OCI-LY1 (cell line): ENCODE measurements at regions not wholly inside any gene's neighbourhood (a gene's known extent, or its start where the extent isn't known, plus 50 kb on each side); places are given as distances from the start of the nearest gene placed in this dataset.
"Not testable (repeated sequence)": the region's sequence is repeated elsewhere in the genome, so short reads cannot be mapped to it uniquely, and the experiment has no call there.

Source experiments
- H2AFZ ChIP-seq: fragments of 200-600 bp; sonication (generic), shearing (Covaris generic); 2 replicates; pipeline ENCODE4 v1.6.0; 2014; ENCODE audit warnings: antibody characterized with exemption, mild to moderate bottlenecking, low read length
- H3F3A ChIP-seq: fragments of 200-600 bp; sonication (generic), shearing (Covaris generic); 2 replicates; pipeline ENCODE4 v1.6.0; 2014; ENCODE audit warnings: mild to moderate bottlenecking, antibody characterized with exemption, low read length, moderate library complexity; ENCODE audit not compliant: insufficient read depth
- H3K27ac ChIP-seq: fragments of 200-600 bp; sonication (generic); 2 replicates; pipeline ENCODE4 v1.5.1; 2014; ENCODE audit warnings: low read length, mixed run types, mild to moderate bottlenecking, low read depth; ENCODE audit not compliant: poor library complexity, severe bottlenecking
- H3K27me3 ChIP-seq: fragments of 200-600 bp; sonication (generic); 2 replicates; pipeline ENCODE4 v1.6.0; 2014; ENCODE audit warnings: antibody characterized with exemption, mild to moderate bottlenecking, low read length, moderate library complexity; ENCODE audit not compliant: insufficient read depth
- H3K36me3 ChIP-seq: fragments of 200-600 bp; sonication (generic); 2 replicates; pipeline ENCODE4 v1.6.1; 2014; ENCODE audit warnings: mild to moderate bottlenecking, antibody characterized with exemption, low read length, moderate library complexity, mixed read lengths; ENCODE audit not compliant: insufficient read depth
- H3K4me1 ChIP-seq: fragments of 200-600 bp; sonication (generic); 2 replicates; pipeline ENCODE4 v1.5.1; 2014; ENCODE audit warnings: mild to moderate bottlenecking, low read length, moderate library complexity; ENCODE audit not compliant: insufficient read depth, severe bottlenecking
- H3K4me2 ChIP-seq: fragments of 200-600 bp; sonication (generic), shearing (Covaris generic); 2 replicates; pipeline ENCODE4 v1.6.1; 2014; ENCODE audit warnings: low read length
- H3K4me3 ChIP-seq: fragments of 200-600 bp; sonication (generic); 2 replicates; pipeline ENCODE4 v1.5.1; 2014; ENCODE audit warnings: low read length, low read depth, mild to moderate bottlenecking, mixed read lengths; ENCODE audit not compliant: poor library complexity, severe bottlenecking
- H3K79me2 ChIP-seq: fragments of 200-600 bp; shearing (Covaris generic); 2 replicates; pipeline ENCODE4 v1.6.1; 2016; ENCODE audit warnings: mixed run types, low read length, mixed read lengths; ENCODE audit not compliant: insufficient read depth
- H3K9ac ChIP-seq: fragments of 200-600 bp; sonication (generic), shearing (Covaris generic); 2 replicates; pipeline ENCODE4 v1.6.1; 2014; ENCODE audit warnings: mild to moderate bottlenecking, low read length, mixed read lengths
- H3K9me2 ChIP-seq: fragments of 200-600 bp; sonication (generic), shearing (Covaris generic); 2 replicates; pipeline ENCODE4 v1.6.1; 2014; ENCODE audit warnings: low read depth, mild to moderate bottlenecking, low read length, mixed read lengths
- H3K9me3 ChIP-seq: fragments of 200-600 bp; shearing (Covaris generic); 2 replicates; pipeline ENCODE4 v1.6.1; 2014; ENCODE audit warnings: low read length, mixed read lengths
- H4K20me1 ChIP-seq: fragments of 200-600 bp; sonication (generic), shearing (Covaris generic); 2 replicates; pipeline ENCODE4 v1.6.0; 2016; ENCODE audit warnings: mild to moderate bottlenecking, low read length; ENCODE audit not compliant: insufficient read depth
- TF ChIP-seq, protein P1 (sequence below): fragments of 200-600 bp; sonication (generic), shearing (Covaris generic); IDR thresholded peaks from 2 replicates; pipeline ENCODE4 v1.5.1; 2017; ENCODE audit warnings: mild to moderate bottlenecking, antibody characterized with exemption, low read length, moderate library complexity, mixed read lengths

DNA sequence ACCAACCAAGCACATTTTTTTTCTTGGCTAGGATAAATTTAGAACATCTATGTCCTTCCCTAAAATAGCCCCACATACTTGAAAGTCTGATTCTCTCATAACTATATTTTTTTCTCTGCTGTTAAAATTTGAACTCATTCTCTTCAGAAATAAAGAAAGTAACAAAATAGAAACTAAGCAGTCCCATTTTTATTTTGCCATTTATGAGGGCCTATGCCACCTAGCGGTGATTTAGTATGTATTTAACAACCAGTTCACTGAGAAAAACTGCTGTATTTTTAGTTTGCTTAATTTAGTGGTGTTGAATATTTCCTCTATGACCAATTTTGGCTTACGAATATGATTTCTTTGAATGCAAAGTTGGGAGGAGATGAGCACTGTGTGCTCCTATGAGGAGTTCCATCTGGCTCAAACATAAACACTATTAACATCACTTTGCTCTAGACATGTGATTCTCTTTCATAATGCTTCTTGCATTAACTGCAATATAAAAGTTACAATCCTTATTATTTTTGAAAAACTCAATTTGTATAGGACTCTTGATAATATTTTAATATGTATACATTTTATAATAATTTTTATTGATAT lies 116.6 kb downstream of the SYT15B start:
- not testable (repeated sequence) for H3F3A ChIP-seq, H3K9ac ChIP-seq, H3K27ac ChIP-seq, H3K4me3 ChIP-seq, H3K27me3 ChIP-seq, H3K36me3 ChIP-seq, H3K4me1 ChIP-seq, H2AFZ ChIP-seq, H3K9me3 ChIP-seq, H3K9me2 ChIP-seq, H3K79me2 ChIP-seq, H4K20me1 ChIP-seq, H3K4me2 ChIP-seq
- TF ChIP-seq, protein P1, sequence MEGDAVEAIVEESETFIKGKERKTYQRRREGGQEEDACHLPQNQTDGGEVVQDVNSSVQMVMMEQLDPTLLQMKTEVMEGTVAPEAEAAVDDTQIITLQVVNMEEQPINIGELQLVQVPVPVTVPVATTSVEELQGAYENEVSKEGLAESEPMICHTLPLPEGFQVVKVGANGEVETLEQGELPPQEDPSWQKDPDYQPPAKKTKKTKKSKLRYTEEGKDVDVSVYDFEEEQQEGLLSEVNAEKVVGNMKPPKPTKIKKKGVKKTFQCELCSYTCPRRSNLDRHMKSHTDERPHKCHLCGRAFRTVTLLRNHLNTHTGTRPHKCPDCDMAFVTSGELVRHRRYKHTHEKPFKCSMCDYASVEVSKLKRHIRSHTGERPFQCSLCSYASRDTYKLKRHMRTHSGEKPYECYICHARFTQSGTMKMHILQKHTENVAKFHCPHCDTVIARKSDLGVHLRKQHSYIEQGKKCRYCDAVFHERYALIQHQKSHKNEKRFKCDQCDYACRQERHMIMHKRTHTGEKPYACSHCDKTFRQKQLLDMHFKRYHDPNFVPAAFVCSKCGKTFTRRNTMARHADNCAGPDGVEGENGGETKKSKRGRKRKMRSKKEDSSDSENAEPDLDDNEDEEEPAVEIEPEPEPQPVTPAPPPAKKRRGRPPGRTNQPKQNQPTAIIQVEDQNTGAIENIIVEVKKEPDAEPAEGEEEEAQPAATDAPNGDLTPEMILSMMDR = peak; percentile 45

DNA sequence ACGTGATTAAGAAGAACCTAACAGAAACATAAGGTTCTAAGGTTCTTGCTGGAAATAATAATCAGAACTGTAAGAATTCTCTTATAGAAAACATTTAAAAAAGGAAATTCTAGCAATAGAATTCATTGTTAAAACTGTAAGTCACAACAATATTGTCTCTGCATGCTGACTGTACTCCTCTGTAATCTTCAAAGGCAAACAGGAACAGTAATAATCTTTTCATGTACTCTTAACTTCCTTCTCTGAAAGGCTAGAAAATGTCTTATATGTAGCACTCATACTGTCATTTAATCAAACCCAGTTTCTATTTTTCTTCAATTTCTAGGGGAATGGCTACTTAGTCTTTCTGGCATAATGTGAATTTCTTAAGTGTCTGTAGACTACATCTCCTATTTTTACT lies 103.5 kb upstream of the AGAP9 start:
- not testable (repeated sequence) for H3K9me3 ChIP-seq, H3K27me3 ChIP-seq, H3K9ac ChIP-seq, H3K4me2 ChIP-seq, H2AFZ ChIP-seq, H3K36me3 ChIP-seq, H3K79me2 ChIP-seq, H4K20me1 ChIP-seq, H3K4me1 ChIP-seq, H3K4me3 ChIP-seq, H3K9me2 ChIP-seq, H3F3A ChIP-seq, H3K27ac ChIP-seq

DNA sequence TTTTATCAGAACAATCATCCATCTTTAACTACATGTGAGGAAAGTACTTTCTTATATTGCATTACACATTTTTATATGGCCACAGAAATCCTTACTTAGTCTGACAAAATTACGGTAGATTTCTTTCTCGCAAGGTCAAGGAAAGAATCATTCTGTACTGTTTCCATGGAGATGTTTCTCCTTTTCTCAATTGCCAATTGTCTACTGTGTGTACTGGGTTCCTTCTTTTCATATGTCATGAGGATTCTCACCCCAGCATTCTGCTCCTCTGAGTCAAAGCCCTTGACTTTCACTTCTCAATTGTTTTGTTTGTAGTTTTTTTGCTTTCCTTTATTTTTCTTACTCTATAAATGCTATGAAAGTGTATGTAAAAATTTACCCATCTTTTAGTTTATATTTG lies 99.3 kb upstream of the AGAP9 start:
- H3K36me3 ChIP-seq, H3K27me3 ChIP-seq, H3K27ac ChIP-seq, H3K4me2 ChIP-seq, H3F3A ChIP-seq, H3K4me1 ChIP-seq, H4K20me1 ChIP-seq, H2AFZ ChIP-seq, H3K79me2 ChIP-seq, H3K9me3 ChIP-seq, H3K4me3 ChIP-seq, H3K9me2 ChIP-seq, H3K9ac ChIP-seq: not testable (repeated sequence)

DNA sequence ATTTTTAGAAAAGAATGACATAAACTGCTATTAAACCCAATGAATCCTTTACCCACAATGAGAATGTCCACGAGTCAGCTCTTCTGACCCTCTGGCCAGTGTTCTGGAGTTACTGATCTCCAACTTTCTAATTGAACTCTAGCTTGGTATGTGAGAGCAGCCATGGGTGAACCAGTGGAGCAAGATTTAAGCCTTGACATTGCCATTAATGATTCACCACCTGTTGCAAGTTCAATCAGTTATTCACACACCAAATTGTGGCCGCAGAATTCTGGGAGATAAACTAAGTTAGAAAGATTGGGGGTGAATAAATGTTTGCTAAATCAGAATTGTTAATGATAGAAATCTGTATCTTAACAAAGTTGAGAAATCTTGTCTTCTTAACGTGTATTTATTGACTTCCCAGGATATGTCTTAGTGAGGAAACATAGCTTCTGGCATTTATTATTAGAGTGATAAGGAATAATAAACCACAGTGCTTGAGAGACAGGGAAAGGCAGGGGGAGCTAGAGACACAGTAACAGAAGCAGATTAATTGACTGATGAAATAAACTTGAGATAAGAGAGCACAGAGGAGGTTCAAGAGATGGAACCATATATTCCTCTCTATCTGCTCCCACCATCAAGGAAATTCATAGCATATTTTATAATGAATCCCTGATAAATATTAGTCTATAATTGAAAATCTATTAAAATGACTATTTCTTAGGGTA lies 96.0 kb upstream of the AGAP9 start:
- not testable (repeated sequence) for H3K79me2 ChIP-seq, H3K9ac ChIP-seq, H3K4me1 ChIP-seq, H3K9me2 ChIP-seq, H2AFZ ChIP-seq, H3K27me3 ChIP-seq, H3K9me3 ChIP-seq, H3K4me3 ChIP-seq, H4K20me1 ChIP-seq, H3K36me3 ChIP-seq, H3F3A ChIP-seq, H3K4me2 ChIP-seq, H3K27ac ChIP-seq

DNA sequence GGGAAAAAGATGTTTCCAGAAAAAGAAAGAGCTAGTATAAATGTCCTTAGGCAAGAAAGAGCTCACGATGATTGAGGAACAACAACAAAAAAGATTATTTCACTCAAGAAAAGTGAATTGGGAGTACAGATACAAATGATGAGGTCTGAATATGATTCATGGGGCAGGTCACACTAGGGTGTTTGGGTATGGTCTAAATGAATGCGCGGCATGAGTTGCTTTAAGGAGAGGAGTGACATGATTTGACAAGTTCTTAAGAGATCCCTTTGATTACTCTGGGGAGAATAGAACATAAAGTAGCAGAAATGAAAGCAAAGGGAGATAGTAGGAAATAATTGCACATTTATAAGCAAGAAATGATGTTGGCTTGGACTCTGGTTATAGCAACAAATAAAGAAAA lies 85.9 kb upstream of the AGAP9 start:
- H3K9me3 ChIP-seq, H3K79me2 ChIP-seq, H2AFZ ChIP-seq, H3K27me3 ChIP-seq, H3K9ac ChIP-seq, H3K4me2 ChIP-seq, H3K36me3 ChIP-seq, H3F3A ChIP-seq, H3K4me1 ChIP-seq, H3K4me3 ChIP-seq, H3K9me2 ChIP-seq, H3K27ac ChIP-seq, H4K20me1 ChIP-seq: not testable (repeated sequence)

DNA sequence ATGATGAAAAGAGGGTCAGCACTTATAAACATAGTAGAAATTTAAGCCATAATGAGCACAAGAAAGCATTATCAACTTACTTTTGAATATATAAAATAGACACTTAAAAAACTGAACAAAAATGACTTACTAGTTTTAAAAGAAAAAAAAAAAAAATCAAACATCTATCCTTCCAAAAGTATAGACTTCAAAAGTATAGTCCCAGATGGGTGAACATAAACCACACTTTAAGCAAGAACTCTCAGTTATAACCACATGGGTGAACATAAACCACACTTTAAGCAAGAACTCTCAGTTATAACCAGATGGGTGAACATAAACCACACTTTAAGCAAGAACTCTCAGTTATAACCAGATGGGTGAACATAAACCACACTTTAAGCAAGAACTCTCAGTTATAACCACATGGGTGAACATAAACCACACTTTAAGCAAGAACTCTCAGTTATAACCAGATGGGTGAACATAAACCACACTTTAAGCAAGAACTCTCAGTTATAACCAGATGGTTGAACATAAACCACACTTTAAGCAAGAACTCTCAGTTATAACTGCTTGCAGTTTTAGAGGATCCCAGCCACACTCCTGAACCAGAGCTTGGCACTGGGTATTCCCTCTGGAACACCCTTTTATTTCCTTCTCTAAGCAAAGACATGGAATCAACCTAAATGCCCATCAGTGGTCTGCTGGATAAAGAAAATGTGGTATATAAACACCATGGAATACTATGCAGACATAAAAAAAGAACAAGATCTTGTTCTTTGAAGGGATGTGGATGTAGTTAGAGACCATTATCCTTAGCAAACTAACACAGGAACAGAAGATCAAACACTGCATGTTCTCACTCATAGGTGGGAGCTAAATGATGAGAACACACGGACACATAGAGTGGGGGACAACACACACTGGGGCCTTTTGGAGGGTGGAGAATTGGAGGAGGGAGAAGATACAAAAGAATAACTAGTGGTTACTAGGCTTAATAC lies 82.6 kb upstream of the AGAP9 start:
- H3K4me2 ChIP-seq, H3K79me2 ChIP-seq, H3K4me3 ChIP-seq, H3K36me3 ChIP-seq, H3K27me3 ChIP-seq, H3K9me3 ChIP-seq, H2AFZ ChIP-seq, H4K20me1 ChIP-seq, H3F3A ChIP-seq, H3K4me1 ChIP-seq, H3K9me2 ChIP-seq, H3K9ac ChIP-seq, H3K27ac ChIP-seq: not testable (repeated sequence)
